ENCODE measurements at regions not wholly inside any gene's neighbourhood (a gene's known extent, or its start where the extent isn't known, plus 50 kb on each side); places are given as distances from the start of the nearest gene placed in this dataset.

- TF ChIP-seq RNF2 (IDR thresholded peaks at IDR 0.05; ENCODE audit: borderline replicate concordance, low read depth, low read length, missing control alignments, poor library complexity, severe bottlenecking) (no peak), JUN (IDR thresholded peaks at IDR 0.05; ENCODE audit: low read depth, low read length) (no peak), NRF1 (IDR thresholded peaks at IDR 0.05; ENCODE audit: low read depth, low read length) (no peak), BCL11A (IDR thresholded peaks at IDR 0.05; ENCODE audit: low read depth in 2 of 2, low read length in 2 of 2) (no peak), USF2 (IDR thresholded peaks at IDR 0.05; ENCODE audit: low read length) (no peak)
These were observed 393.8 kb downstream of the GADD45G start (continued) for GRCh38 chr9:89998633-89999032.

All from H1 (cell line).